ENCODE measurements at regions not wholly inside any gene's neighbourhood (a gene's known extent, or its start where the extent isn't known, plus 50 kb on each side); places are given as distances from the start of the nearest gene placed in this dataset.

GRCh38 chrX:13257223-13258051, 62.4 kb downstream of the ATXN3L start:
- TF ChIP-seq CTCF (IDR thresholded peaks at IDR 0.05; ENCODE audit: extremely low read depth, low read depth, low read length): no peak
- no peaks in the 10 kb centered on the region for H3K79me2 ChIP-seq (ENCODE audit: insufficient read depth, low read length)
- no peak for DNase-seq (ENCODE audit: insufficient read length, low spot score, missing footprints)
- H3K27ac ChIP-seq (ENCODE audit: low read depth, low read length): no peak overlapping the region
- no peak overlapping the region for H3K4me2 ChIP-seq (ENCODE audit: insufficient read depth, low read length)
- H3K9me3 ChIP-seq (ENCODE audit: low read depth, low read length): no peaks in the 10 kb centered on the region
- no peaks in the 10 kb centered on the region for H3K4me1 ChIP-seq (ENCODE audit: insufficient read depth, low read length)
- no peak overlapping the region for H2AFZ ChIP-seq (ENCODE audit: low read length)
- peaks cover 3% of the 10 kb centered on the region for H3K27me3 ChIP-seq (ENCODE audit: insufficient read depth, low read length)
- no peaks in the 10 kb centered on the region for H4K20me1 ChIP-seq (ENCODE audit: insufficient read depth, low read length)
- H3K36me3 ChIP-seq (ENCODE audit: insufficient read depth, low read length): no peaks in the 10 kb centered on the region
- no peak overlapping the region for H3K4me3 ChIP-seq (ENCODE audit: insufficient read depth, low read length)

- DNase-seq (ENCODE audit: insufficient read length, low spot score, missing footprints): no peak
- no peaks in the 10 kb centered on the region for H4K20me1 ChIP-seq (ENCODE audit: insufficient read depth, low read length)
- H3K4me3 ChIP-seq (ENCODE audit: insufficient read depth, low read length): no peak overlapping the region
- no peak overlapping the region for H3K4me2 ChIP-seq (ENCODE audit: insufficient read depth, low read length)
- H3K27me3 ChIP-seq (ENCODE audit: insufficient read depth, low read length): peaks cover 3% of the 10 kb centered on the region
- no peaks in the 10 kb centered on the region for H3K36me3 ChIP-seq (ENCODE audit: insufficient read depth, low read length)
- H3K4me1 ChIP-seq (ENCODE audit: insufficient read depth, low read length): no peaks in the 10 kb centered on the region
- no peak overlapping the region for H2AFZ ChIP-seq (ENCODE audit: low read length)
- no peak overlapping the region for H3K27ac ChIP-seq (ENCODE audit: low read depth, low read length)
- no peak for TF ChIP-seq CTCF (IDR thresholded peaks at IDR 0.05; ENCODE audit: extremely low read depth, low read depth, low read length)
- no peaks in the 10 kb centered on the region for H3K79me2 ChIP-seq (ENCODE audit: insufficient read depth, low read length)
- no peaks in the 10 kb centered on the region for H3K9me3 ChIP-seq (ENCODE audit: low read depth, low read length)
Observed at GRCh38 chrX:13256603-13257002, 63.2 kb downstream of the ATXN3L start.

GRCh38 chrX:13254870-13255269, 65.0 kb downstream of the ATXN3L start:
- H4K20me1 ChIP-seq (ENCODE audit: insufficient read depth, low read length): no peaks in the 10 kb centered on the region
- H3K27ac ChIP-seq (ENCODE audit: low read depth, low read length): no peak overlapping the region
- no peak for TF ChIP-seq CTCF (IDR thresholded peaks at IDR 0.05; ENCODE audit: extremely low read depth, low read depth, low read length)
- no peak for DNase-seq (ENCODE audit: insufficient read length, low spot score, missing footprints)
- peaks cover 9% of the 10 kb centered on the region for H3K4me1 ChIP-seq (ENCODE audit: insufficient read depth, low read length)
- H3K27me3 ChIP-seq (ENCODE audit: insufficient read depth, low read length): no peaks in the 10 kb centered on the region
- no peak overlapping the region for H3K4me3 ChIP-seq (ENCODE audit: insufficient read depth, low read length)
- no peak overlapping the region for H2AFZ ChIP-seq (ENCODE audit: low read length)
- H3K36me3 ChIP-seq (ENCODE audit: insufficient read depth, low read length): no peaks in the 10 kb centered on the region
- no peaks in the 10 kb centered on the region for H3K9me3 ChIP-seq (ENCODE audit: low read depth, low read length)
- no peak overlapping the region for H3K4me2 ChIP-seq (ENCODE audit: insufficient read depth, low read length)
- H3K79me2 ChIP-seq (ENCODE audit: insufficient read depth, low read length): no peaks in the 10 kb centered on the region

- no peak for DNase-seq (ENCODE audit: insufficient read length, low spot score, missing footprints)
- Histone ChIP-seq H3K4me3 (ENCODE audit: insufficient read depth, low read length) (no peak overlapping the region), H2AFZ (ENCODE audit: low read length) (no peak overlapping the region), H3K27ac (ENCODE audit: low read depth, low read length) (no peak overlapping the region), H3K36me3 (ENCODE audit: insufficient read depth, low read length) (no peaks in the 10 kb centered on the region), H3K4me2 (ENCODE audit: insufficient read depth, low read length) (no peak overlapping the region), H3K79me2 (ENCODE audit: insufficient read depth, low read length) (no peaks in the 10 kb centered on the region), H3K4me1 (ENCODE audit: insufficient read depth, low read length) (peaks cover 9% of the 10 kb centered on the region), H3K27me3 (ENCODE audit: insufficient read depth, low read length) (no peaks in the 10 kb centered on the region), H3K9me3 (ENCODE audit: low read depth, low read length) (no peaks in the 10 kb centered on the region), H4K20me1 (ENCODE audit: insufficient read depth, low read length) (no peaks in the 10 kb centered on the region)
- TF ChIP-seq CTCF (IDR thresholded peaks at IDR 0.05; ENCODE audit: extremely low read depth, low read depth, low read length): no peak
Observed at GRCh38 chrX:13254076-13254785, 65.6 kb downstream of the ATXN3L start.
